Activated naive CD8-positive, alpha-beta T cell treated with anti-CD3 and anti-CD28 coated beads, Interleukin-2, amount 50 U/mL, for 24 hours (primary cell): ENCODE measurements at regions not wholly inside any gene's neighbourhood (a gene's known extent, or its start where the extent isn't known, plus 50 kb on each side); places are given as distances from the start of the nearest gene placed in this dataset.
"Not testable (repeated sequence)": the region's sequence is repeated elsewhere in the genome, so short reads cannot be mapped to it uniquely, and the experiment has no call there.

Experiments used
- ATAC-seq: fragments of 150-1000 bp; cut with Tn5 transposase; one replicate; pipeline ENCODE4 v1.10.0; 2021
- DNase-seq: peaks from one replicate; pipeline ENCODE4 v3.0.0; 2021
- H3K27ac Mint-ChIP-seq: one replicate; pipeline ENCODE4 v1.8.0; 2021; ENCODE audit warnings: mild to moderate bottlenecking, mixed read lengths
- H3K27me3 Mint-ChIP-seq: one replicate; pipeline ENCODE4 v1.8.0; 2021; ENCODE audit warnings: mixed read lengths
- H3K36me3 Mint-ChIP-seq: one replicate; pipeline ENCODE4 v1.8.0; 2021; ENCODE audit warnings: low read depth, mixed read lengths
- H3K4me1 Mint-ChIP-seq: one replicate; pipeline ENCODE4 v1.8.0; 2021; ENCODE audit warnings: mixed read lengths
- H3K4me3 Mint-ChIP-seq: one replicate; pipeline ENCODE4 v1.8.0; 2021; ENCODE audit warnings: mild to moderate bottlenecking, moderate library complexity, mixed read lengths
- H3K9me3 Mint-ChIP-seq: one replicate; pipeline ENCODE4 v1.8.0; 2021; ENCODE audit warnings: mixed read lengths

- H3K4me1 Mint-ChIP-seq, DNase-seq, H3K27me3 Mint-ChIP-seq, H3K36me3 Mint-ChIP-seq, H3K9me3 Mint-ChIP-seq, H3K4me3 Mint-ChIP-seq, ATAC-seq, H3K27ac Mint-ChIP-seq: not testable (repeated sequence)
These were observed 830.5 kb upstream of the ANO3 start for GRCh38 chr11:25501426-25501825.

GRCh38 chr11:25515576-25515975 is 816.4 kb upstream of the ANO3 start:
- no peaks in the 10 kb centered on the region for H3K27me3 Mint-ChIP-seq
- H3K4me1 Mint-ChIP-seq: no peaks in the 10 kb centered on the region
- peaks cover 15% of the 10 kb centered on the region for H3K9me3 Mint-ChIP-seq
- H3K36me3 Mint-ChIP-seq: no peaks in the 10 kb centered on the region
- DNase-seq (no peak), ATAC-seq (no peak)
- no peak overlapping the region for H3K27ac Mint-ChIP-seq
- no peak overlapping the region for H3K4me3 Mint-ChIP-seq

GRCh38 chr11:25520459-25520858 is 811.5 kb upstream of the ANO3 start:
- H3K36me3 Mint-ChIP-seq: no peaks in the 10 kb centered on the region
- no peaks in the 10 kb centered on the region for H3K27me3 Mint-ChIP-seq
- no peaks in the 10 kb centered on the region for H3K4me1 Mint-ChIP-seq
- H3K27ac Mint-ChIP-seq: no peak overlapping the region
- peaks cover 12% of the 10 kb centered on the region for H3K9me3 Mint-ChIP-seq
- no peak overlapping the region for H3K4me3 Mint-ChIP-seq
- DNase-seq (no peak), ATAC-seq (no peak)

- Mint-ChIP-seq H3K27ac (no peak overlapping the region), H3K36me3 (no peaks in the 10 kb centered on the region), H3K4me1 (no peaks in the 10 kb centered on the region), H3K9me3 (no peaks in the 10 kb centered on the region), H3K27me3 (no peaks in the 10 kb centered on the region), H3K4me3 (no peak overlapping the region)
- no peak for ATAC-seq
- no peak for DNase-seq
These were observed 804.1 kb upstream of the ANO3 start for GRCh38 chr11:25527841-25528240.

GRCh38 chr11:25529572-25529971 is 802.4 kb upstream of the ANO3 start:
- Mint-ChIP-seq H3K4me3 (no peak overlapping the region), H3K9me3 (no peaks in the 10 kb centered on the region), H3K27me3 (no peaks in the 10 kb centered on the region), H3K27ac (no peak overlapping the region), H3K4me1 (no peaks in the 10 kb centered on the region), H3K36me3 (no peaks in the 10 kb centered on the region)
- ATAC-seq (no peak), DNase-seq (no peak)

GRCh38 chr11:25535467-25536272 is 796.3 kb upstream of the ANO3 start:
- no peaks in the 10 kb centered on the region for H3K27me3 Mint-ChIP-seq
- no peaks in the 10 kb centered on the region for H3K36me3 Mint-ChIP-seq

GRCh38 chr11:25536289-25536688 is 795.6 kb upstream of the ANO3 start:
- Mint-ChIP-seq H3K27me3 (no peaks in the 10 kb centered on the region), H3K9me3 (peaks cover 17% of the 10 kb centered on the region), H3K27ac (no peak overlapping the region), H3K36me3 (no peaks in the 10 kb centered on the region), H3K4me1 (no peaks in the 10 kb centered on the region), H3K4me3 (no peak overlapping the region)
- no peak for DNase-seq
- ATAC-seq: no peak

More at GRCh38 chr11:25535467-25536272, 796.3 kb upstream of the ANO3 start:
- DNase-seq (no peak), ATAC-seq (no peak)
- no peak overlapping the region for H3K27ac Mint-ChIP-seq
- peaks cover 17% of the 10 kb centered on the region for H3K9me3 Mint-ChIP-seq
- no peaks in the 10 kb centered on the region for H3K4me1 Mint-ChIP-seq
- H3K4me3 Mint-ChIP-seq: no peak overlapping the region

- Mint-ChIP-seq H3K4me1 (no peaks in the 10 kb centered on the region), H3K4me3 (no peak overlapping the region), H3K36me3 (no peaks in the 10 kb centered on the region), H3K9me3 (peaks cover 21% of the 10 kb centered on the region), H3K27me3 (no peaks in the 10 kb centered on the region), H3K27ac (no peak overlapping the region)
- DNase-seq: no peak
- ATAC-seq: no peak
These were observed 794.5 kb upstream of the ANO3 start for GRCh38 chr11:25537393-25537792.

GRCh38 chr11:25547292-25547691 is 784.6 kb upstream of the ANO3 start:
- H3K4me1 Mint-ChIP-seq: no peaks in the 10 kb centered on the region
- peaks cover 12% of the 10 kb centered on the region for H3K9me3 Mint-ChIP-seq
- DNase-seq (no peak), ATAC-seq (no peak)
- no peak overlapping the region for H3K4me3 Mint-ChIP-seq
- no peak overlapping the region for H3K27ac Mint-ChIP-seq
- H3K27me3 Mint-ChIP-seq: no peaks in the 10 kb centered on the region
- no peaks in the 10 kb centered on the region for H3K36me3 Mint-ChIP-seq

GRCh38 chr11:25562417-25562816 is 769.5 kb upstream of the ANO3 start:
- DNase-seq (no peak), ATAC-seq (no peak)
- no peaks in the 10 kb centered on the region for H3K4me1 Mint-ChIP-seq
- no peaks in the 10 kb centered on the region for H3K36me3 Mint-ChIP-seq
- peaks cover 19% of the 10 kb centered on the region for H3K9me3 Mint-ChIP-seq
- no peaks in the 10 kb centered on the region for H3K27me3 Mint-ChIP-seq
- H3K4me3 Mint-ChIP-seq: no peak overlapping the region
- H3K27ac Mint-ChIP-seq: no peak overlapping the region

GRCh38 chr11:25565846-25566245 is 766.1 kb upstream of the ANO3 start:
- Mint-ChIP-seq H3K4me3 (no peak overlapping the region), H3K27ac (no peak overlapping the region), H3K27me3 (no peaks in the 10 kb centered on the region), H3K9me3 (peaks cover 12% of the 10 kb centered on the region), H3K36me3 (no peaks in the 10 kb centered on the region), H3K4me1 (no peaks in the 10 kb centered on the region)
- DNase-seq: no peak
- no peak for ATAC-seq

GRCh38 chr11:25566298-25567200 is 765.4 kb upstream of the ANO3 start:
- Mint-ChIP-seq H3K4me3 (no peak overlapping the region), H3K36me3 (no peaks in the 10 kb centered on the region), H3K27ac (no peak overlapping the region), H3K4me1 (no peaks in the 10 kb centered on the region), H3K27me3 (no peaks in the 10 kb centered on the region), H3K9me3 (peaks cover 12% of the 10 kb centered on the region)
- ATAC-seq (no peak), DNase-seq (no peak)

- Mint-ChIP-seq H3K4me3 (no peak overlapping the region), H3K9me3 (peaks cover 4% of the 10 kb centered on the region), H3K27me3 (no peaks in the 10 kb centered on the region), H3K27ac (no peak overlapping the region), H3K36me3 (no peaks in the 10 kb centered on the region), H3K4me1 (no peaks in the 10 kb centered on the region)
- no peak for DNase-seq
- ATAC-seq: no peak
These were observed 755.6 kb upstream of the ANO3 start for GRCh38 chr11:25576320-25576719.

GRCh38 chr11:25579554-25579953 is 752.4 kb upstream of the ANO3 start:
- not testable (repeated sequence) for DNase-seq, H3K4me3 Mint-ChIP-seq, H3K27me3 Mint-ChIP-seq, H3K4me1 Mint-ChIP-seq, ATAC-seq, H3K27ac Mint-ChIP-seq, H3K36me3 Mint-ChIP-seq
- H3K9me3 Mint-ChIP-seq: peaks cover 10% of the 10 kb centered on the region

- DNase-seq (no peak), ATAC-seq (no peak)
- Mint-ChIP-seq H3K9me3 (peaks cover 15% of the 10 kb centered on the region), H3K27ac (no peak overlapping the region), H3K4me3 (no peak overlapping the region), H3K36me3 (no peaks in the 10 kb centered on the region), H3K4me1 (no peaks in the 10 kb centered on the region), H3K27me3 (no peaks in the 10 kb centered on the region)
These were observed 748.3 kb upstream of the ANO3 start for GRCh38 chr11:25583596-25583995.
